Neural crest cell (in vitro differentiated cells): ENCODE measurements at regions not wholly inside any gene's neighbourhood (a gene's known extent, or its start where the extent isn't known, plus 50 kb on each side); places are given as distances from the start of the nearest gene placed in this dataset.

Source experiments
- DNase-seq: peaks from one replicate; pipeline ENCODE4 v3.0.0; 2021; ENCODE audit warnings: low read depth, mixed read lengths, low spot score
- H3K27ac Mint-ChIP-seq: one replicate; pipeline ENCODE4 v1.8.0; 2021; ENCODE audit warnings: mild to moderate bottlenecking, mixed read lengths; ENCODE audit not compliant: unreplicated experiment
- H3K27me3 Mint-ChIP-seq: 2 replicates; pipeline ENCODE4 v1.8.0; 2021; ENCODE audit warnings: low read depth, mild to moderate bottlenecking, mixed read lengths
- H3K36me3 Mint-ChIP-seq: 2 replicates; pipeline ENCODE4 v1.8.0; 2021; ENCODE audit warnings: low read depth, mild to moderate bottlenecking, mixed read lengths
- H3K4me1 Mint-ChIP-seq: 2 replicates; pipeline ENCODE4 v1.8.0; 2021; ENCODE audit warnings: mixed read lengths
- H3K4me3 Mint-ChIP-seq: one replicate; pipeline ENCODE4 v1.8.0; 2021; ENCODE audit warnings: mild to moderate bottlenecking, mixed read lengths
- H3K9me3 Mint-ChIP-seq: 2 replicates; pipeline ENCODE4 v1.8.0; 2021; ENCODE audit warnings: mixed read lengths
- TF ChIP-seq, protein P1 (sequence below): fragments of 200-600 bp; sonication (generic); conservative IDR thresholded peaks from 2 replicates; pipeline ENCODE4 v1.5.0; 2021; ENCODE audit warnings: antibody characterized with exemption, mild to moderate bottlenecking

DNA sequence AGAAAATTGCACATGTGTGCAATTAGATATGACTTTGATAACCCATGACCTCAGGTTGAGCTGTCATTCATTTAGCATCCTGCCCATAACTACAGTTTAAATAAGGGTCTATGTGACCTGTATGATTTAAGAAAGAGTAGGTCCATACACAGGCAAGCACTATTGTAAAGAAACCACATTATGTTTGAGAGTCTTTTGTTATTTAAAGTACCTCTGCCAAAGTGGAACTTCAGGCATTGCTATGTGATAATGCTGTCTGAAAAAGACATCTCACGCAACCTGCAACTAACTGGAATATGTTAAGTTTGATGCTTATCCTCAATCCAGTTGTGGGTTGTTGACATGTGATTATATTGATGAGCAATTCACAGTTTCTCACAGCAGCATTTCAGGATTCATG lies 317.0 kb downstream of the TMEM161B start:
- no peak for DNase-seq
- Mint-ChIP-seq H3K36me3 (no peaks in the 10 kb centered on the region), H3K9me3 (no peaks in the 10 kb centered on the region), H3K4me1 (peaks cover 40% of the 10 kb centered on the region), H3K27ac (no peak overlapping the region), H3K27me3 (peaks cover under 1% of the 10 kb centered on the region), H3K4me3 (no peak overlapping the region)
- TF ChIP-seq, protein P1, sequence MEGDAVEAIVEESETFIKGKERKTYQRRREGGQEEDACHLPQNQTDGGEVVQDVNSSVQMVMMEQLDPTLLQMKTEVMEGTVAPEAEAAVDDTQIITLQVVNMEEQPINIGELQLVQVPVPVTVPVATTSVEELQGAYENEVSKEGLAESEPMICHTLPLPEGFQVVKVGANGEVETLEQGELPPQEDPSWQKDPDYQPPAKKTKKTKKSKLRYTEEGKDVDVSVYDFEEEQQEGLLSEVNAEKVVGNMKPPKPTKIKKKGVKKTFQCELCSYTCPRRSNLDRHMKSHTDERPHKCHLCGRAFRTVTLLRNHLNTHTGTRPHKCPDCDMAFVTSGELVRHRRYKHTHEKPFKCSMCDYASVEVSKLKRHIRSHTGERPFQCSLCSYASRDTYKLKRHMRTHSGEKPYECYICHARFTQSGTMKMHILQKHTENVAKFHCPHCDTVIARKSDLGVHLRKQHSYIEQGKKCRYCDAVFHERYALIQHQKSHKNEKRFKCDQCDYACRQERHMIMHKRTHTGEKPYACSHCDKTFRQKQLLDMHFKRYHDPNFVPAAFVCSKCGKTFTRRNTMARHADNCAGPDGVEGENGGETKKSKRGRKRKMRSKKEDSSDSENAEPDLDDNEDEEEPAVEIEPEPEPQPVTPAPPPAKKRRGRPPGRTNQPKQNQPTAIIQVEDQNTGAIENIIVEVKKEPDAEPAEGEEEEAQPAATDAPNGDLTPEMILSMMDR = no peak

DNA sequence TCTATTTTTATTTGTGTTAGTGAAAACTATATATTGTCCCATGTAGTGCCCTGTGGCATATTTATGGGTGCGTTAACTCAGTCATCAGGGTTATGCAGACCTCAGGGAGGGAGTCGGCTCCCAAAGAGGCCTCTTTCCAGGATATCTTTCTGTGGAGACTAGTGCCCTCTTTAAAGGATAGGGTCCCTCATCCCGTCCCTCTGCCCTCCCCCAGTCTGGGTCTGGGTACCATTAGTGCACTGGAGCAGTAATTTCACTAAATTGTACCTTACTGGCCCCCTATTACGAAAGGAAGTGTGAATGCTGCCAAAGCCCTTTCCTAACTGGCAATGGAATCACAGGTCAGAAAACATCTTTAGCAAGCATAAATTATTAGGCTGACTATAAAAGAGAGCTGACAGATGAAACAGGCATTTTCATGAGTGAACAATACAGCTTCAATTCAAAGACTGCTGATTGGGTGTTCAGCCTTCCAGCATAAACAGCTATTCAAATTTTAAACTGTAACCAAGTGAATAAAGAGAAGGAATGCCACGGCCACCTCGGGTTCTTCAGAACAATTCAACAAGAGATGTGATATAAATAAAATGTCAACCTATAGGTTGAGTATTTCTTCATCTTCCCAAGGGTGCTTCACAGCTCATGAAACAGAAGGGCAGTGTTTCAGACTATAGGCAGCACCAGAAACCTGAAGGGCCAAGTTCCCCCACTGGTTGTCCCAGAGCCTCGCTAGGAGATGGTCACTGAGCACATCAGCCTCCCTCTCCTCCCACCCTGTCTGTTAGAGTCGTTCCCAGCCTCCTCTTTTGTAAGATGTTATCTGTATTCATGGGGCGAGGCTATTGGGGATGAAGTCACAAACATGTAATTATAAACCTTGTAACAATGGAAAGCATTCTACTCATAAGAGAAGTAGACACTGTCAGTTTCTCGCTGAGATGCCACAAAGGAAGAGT lies 318.7 kb downstream of the TMEM161B start:
- H3K9me3 Mint-ChIP-seq = no peaks in the 10 kb centered on the region
- H3K27ac Mint-ChIP-seq = no peak overlapping the region
- H3K4me3 Mint-ChIP-seq = peak overlapping the region; percentile 34
- H3K4me1 Mint-ChIP-seq = peaks cover 50% of the 10 kb centered on the region
- H3K27me3 Mint-ChIP-seq = peaks cover 2% of the 10 kb centered on the region
- TF ChIP-seq, protein P1 = no peak
- no peak for DNase-seq
- H3K36me3 Mint-ChIP-seq = no peaks in the 10 kb centered on the region

DNA sequence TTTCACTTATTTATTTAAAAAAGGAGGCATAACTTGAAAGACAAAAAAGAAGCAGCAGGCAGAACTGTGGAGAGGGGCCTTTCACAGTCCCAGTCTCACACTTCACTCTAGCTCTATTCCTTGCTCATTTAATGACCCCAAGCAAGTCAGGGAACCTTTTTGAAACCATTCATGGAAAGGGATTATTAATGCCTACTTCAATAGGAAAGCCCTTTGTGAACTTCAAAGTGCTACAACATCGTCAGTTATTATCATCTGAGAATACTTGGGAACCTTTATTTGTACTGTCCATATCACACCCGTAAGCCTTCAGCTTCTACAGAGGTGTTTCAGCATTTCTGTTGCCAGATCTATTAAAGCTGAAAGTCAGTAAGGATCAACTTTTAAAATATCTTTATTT lies 320.2 kb downstream of the TMEM161B start:
- no peak overlapping the region for H3K4me3 Mint-ChIP-seq
- DNase-seq = no peak
- H3K36me3 Mint-ChIP-seq = no peaks in the 10 kb centered on the region
- H3K9me3 Mint-ChIP-seq = no peaks in the 10 kb centered on the region
- H3K27me3 Mint-ChIP-seq = peaks cover 2% of the 10 kb centered on the region
- peaks cover 65% of the 10 kb centered on the region for H3K4me1 Mint-ChIP-seq
- H3K27ac Mint-ChIP-seq = no peak overlapping the region
- TF ChIP-seq, protein P1 = no peak

DNA sequence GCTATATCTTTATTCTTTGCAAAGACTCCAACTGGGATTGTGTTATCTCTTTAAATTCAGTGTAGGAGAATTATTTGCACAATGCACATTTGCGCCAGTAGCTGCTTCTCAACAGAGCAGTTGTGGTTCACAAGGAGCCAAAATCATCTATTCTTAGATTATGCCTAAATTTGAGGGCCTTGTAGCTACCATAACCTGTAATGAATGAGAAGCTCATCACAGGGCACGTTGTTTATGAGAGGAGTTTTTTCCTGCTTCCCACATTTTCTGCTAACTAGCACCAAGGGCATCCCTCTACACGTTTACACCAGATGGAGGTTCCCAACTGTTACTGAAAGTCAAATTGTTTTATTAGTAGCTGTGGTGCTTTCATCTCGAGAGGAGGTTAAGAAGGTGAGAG lies 322.4 kb downstream of the TMEM161B start:
- Mint-ChIP-seq H3K27ac (no peak overlapping the region), H3K4me1 (peaks cover 60% of the 10 kb centered on the region), H3K4me3 (no peak overlapping the region), H3K27me3 (peaks cover 2% of the 10 kb centered on the region), H3K36me3 (no peaks in the 10 kb centered on the region), H3K9me3 (no peaks in the 10 kb centered on the region)
- DNase-seq = no peak
- TF ChIP-seq, protein P1 = no peak

DNA sequence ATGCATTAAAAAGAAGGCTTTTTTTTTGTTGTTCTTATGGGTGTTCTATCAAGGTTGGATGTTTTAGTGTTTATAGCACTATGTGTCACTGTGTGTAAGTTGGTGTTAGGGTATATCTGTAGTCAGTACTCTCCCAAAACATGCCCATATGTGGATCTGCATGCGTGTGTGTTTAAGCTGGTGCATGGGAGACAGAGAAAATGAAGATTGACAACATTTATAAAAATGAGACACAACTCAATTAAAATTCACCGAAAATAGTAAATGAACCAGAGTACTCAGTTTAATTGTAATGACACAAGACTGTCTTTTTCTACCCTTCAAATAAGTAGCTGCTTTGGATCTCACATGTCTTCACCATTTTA lies 323.4 kb downstream of the TMEM161B start:
- H3K4me1 Mint-ChIP-seq = peaks cover 55% of the 10 kb centered on the region
- H3K4me3 Mint-ChIP-seq = peak overlapping the region; percentile 52
- TF ChIP-seq, protein P1 = no peak
- peaks cover 8% of the 10 kb centered on the region for H3K27me3 Mint-ChIP-seq
- H3K9me3 Mint-ChIP-seq = no peaks in the 10 kb centered on the region
- no peak for DNase-seq
- H3K36me3 Mint-ChIP-seq = no peaks in the 10 kb centered on the region
- no peak overlapping the region for H3K27ac Mint-ChIP-seq
